ACC112 (cell line): ENCODE measurements at regions not wholly inside any gene's neighbourhood (a gene's known extent, or its start where the extent isn't known, plus 50 kb on each side); places are given as distances from the start of the nearest gene placed in this dataset.
"Not testable (repeated sequence)": the region's sequence is repeated elsewhere in the genome, so short reads cannot be mapped to it uniquely, and the experiment has no call there.

ENCODE experiments used
- H2AFZ ChIP-seq: fragments of 200-600 bp; sonication (generic); one replicate; pipeline ENCODE4 v1.6.0; 2017; ENCODE audit warnings: antibody characterized with exemption, low read length; ENCODE audit not compliant: unreplicated experiment
- H3K27ac ChIP-seq: fragments of 200-600 bp; sonication (generic); 2 replicates; pipeline ENCODE4 v1.5.1; 2014; ENCODE audit warnings: low read depth, mild to moderate bottlenecking, antibody characterized with exemption, low read length, moderate library complexity
- H3K27me3 ChIP-seq: fragments of 200-600 bp; sonication (generic); 2 replicates; pipeline ENCODE4 v1.6.1; 2014; ENCODE audit warnings: mild to moderate bottlenecking, antibody characterized with exemption, low read length, moderate library complexity, mixed read lengths; ENCODE audit not compliant: insufficient read depth
- H3K36me3 ChIP-seq: fragments of 200-600 bp; sonication (generic); 2 replicates; pipeline ENCODE4 v1.6.1; 2016; ENCODE audit warnings: mild to moderate bottlenecking, antibody characterized with exemption, low read length, moderate library complexity, mixed read lengths; ENCODE audit not compliant: insufficient read depth
- H3K4me1 ChIP-seq: fragments of 200-600 bp; sonication (generic); one replicate; pipeline ENCODE4 v1.6.1; 2016; ENCODE audit warnings: low read length, mixed read lengths; ENCODE audit not compliant: insufficient read depth, unreplicated experiment, control insufficient read depth
- H3K4me3 ChIP-seq: fragments of 200-600 bp; sonication (generic); 2 replicates; pipeline ENCODE4 v1.5.1; 2014; ENCODE audit warnings: mild to moderate bottlenecking, low read depth, low read length
- H3K79me2 ChIP-seq: fragments of 200-600 bp; sonication (generic); one replicate; pipeline ENCODE4 v1.6.0; 2016; ENCODE audit warnings: low read length; ENCODE audit not compliant: control insufficient read depth, unreplicated experiment, insufficient read depth

- H3K4me1 ChIP-seq: no peaks in the 10 kb centered on the region
- no peaks in the 10 kb centered on the region for H3K79me2 ChIP-seq
- no peak overlapping the region for H3K4me3 ChIP-seq
- H3K36me3 ChIP-seq: no peaks in the 10 kb centered on the region
- H3K27ac ChIP-seq: no peak overlapping the region
- H3K27me3 ChIP-seq: no peaks in the 10 kb centered on the region
- no peak overlapping the region for H2AFZ ChIP-seq
These were observed 392.1 kb downstream of the PTH2R start for GRCh38 chr2:208798698-208799097.

DNA sequence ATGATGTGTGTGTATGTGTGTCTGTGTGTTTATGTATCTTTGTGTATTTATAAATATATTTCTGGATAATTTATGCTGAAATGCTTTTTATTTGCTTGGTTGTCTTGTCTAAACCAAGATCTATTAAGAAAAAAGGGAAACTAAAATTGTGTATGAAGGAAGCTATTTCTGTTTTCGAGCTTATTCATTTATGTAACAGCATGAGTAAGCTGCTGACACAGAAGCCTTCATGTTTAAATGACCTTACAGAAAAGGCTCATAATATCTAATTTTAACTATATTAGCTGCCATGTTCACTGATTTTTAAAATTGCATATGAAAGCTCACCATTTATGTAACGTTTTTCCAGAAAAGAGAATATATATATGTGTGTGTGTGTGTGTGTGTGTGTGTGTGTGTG is 392.8 kb downstream of the PTH2R start:
- Histone ChIP-seq H3K27me3 (no peaks in the 10 kb centered on the region), H2AFZ (no peak overlapping the region), H3K36me3 (no peaks in the 10 kb centered on the region), H3K4me1 (no peaks in the 10 kb centered on the region), H3K27ac (no peak overlapping the region), H3K4me3 (no peak overlapping the region), H3K79me2 (no peaks in the 10 kb centered on the region)

GRCh38 chr2:208800887-208801286 is 394.3 kb downstream of the PTH2R start:
- not testable (repeated sequence) for H3K27me3 ChIP-seq, H2AFZ ChIP-seq, H3K79me2 ChIP-seq, H3K4me1 ChIP-seq, H3K4me3 ChIP-seq, H3K36me3 ChIP-seq, H3K27ac ChIP-seq

DNA sequence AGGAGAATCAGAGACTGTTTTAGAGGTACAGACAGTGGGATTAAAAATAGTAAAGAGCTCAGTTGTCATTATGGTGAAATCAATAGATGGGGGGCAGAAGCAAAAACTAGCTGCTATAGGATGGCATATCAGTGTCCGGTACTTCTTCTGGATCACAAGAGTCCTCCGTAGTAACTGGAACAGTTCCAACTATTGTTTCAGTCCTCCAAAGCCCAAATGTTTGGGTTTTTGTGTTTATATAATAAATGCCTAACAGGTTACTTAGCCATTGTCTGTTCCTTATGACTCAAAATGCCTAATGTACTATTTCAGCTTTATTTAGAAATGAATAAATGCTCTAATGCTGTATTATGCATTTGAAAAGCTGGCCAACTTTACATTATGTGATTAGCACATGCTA is 401.2 kb downstream of the PTH2R start:
- H3K27me3 ChIP-seq: no peaks in the 10 kb centered on the region
- no peaks in the 10 kb centered on the region for H3K4me1 ChIP-seq
- H3K4me3 ChIP-seq: no peak overlapping the region
- H3K36me3 ChIP-seq: no peaks in the 10 kb centered on the region
- H3K79me2 ChIP-seq: no peaks in the 10 kb centered on the region
- H2AFZ ChIP-seq: no peak overlapping the region
- H3K27ac ChIP-seq: no peak overlapping the region

- H2AFZ ChIP-seq, H3K27me3 ChIP-seq, H3K79me2 ChIP-seq, H3K36me3 ChIP-seq, H3K4me1 ChIP-seq, H3K27ac ChIP-seq, H3K4me3 ChIP-seq: not testable (repeated sequence)
These were observed 405.3 kb downstream of the PTH2R start for GRCh38 chr2:208811885-208812284.

- Histone ChIP-seq H3K27me3 (no peaks in the 10 kb centered on the region), H3K4me3 (no peak overlapping the region), H2AFZ (no peak overlapping the region)
These were observed 412.6 kb downstream of the PTH2R start for GRCh38 chr2:208819190-208819589.

DNA sequence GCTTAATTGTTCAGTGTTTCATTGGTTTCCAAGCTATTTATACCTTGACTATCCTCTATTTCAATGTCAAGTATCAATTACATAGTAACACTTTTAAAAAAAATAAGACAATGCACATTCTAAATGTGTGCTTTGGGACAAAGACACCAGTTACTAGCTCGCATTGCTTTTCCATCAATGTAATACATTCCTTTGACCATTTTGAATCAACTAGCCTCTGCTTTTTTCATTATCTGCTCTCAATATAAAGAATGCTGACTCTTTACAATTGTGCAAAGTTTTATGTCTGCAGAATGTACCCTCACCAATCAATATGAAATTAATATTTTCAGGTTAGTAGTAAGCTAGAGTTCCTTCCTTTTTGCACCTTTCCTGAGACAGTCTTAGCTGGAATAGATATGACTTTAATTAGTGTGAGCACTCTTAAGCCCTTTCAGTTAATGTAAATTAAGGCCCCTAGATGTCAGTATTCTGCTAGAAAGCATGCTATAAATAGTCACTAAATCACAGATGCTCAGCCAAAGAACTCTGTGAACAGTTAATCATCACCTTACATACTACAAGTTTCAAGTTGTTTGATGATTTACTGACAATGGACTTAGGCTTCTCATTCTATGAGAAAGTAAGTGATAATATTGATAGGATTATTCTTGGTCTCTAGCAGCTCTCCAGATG is 413.6 kb downstream of the PTH2R start:
- H3K4me1 ChIP-seq: no peaks in the 10 kb centered on the region
- no peaks in the 10 kb centered on the region for H3K79me2 ChIP-seq
- H3K4me3 ChIP-seq: no peak overlapping the region
- H3K36me3 ChIP-seq: no peaks in the 10 kb centered on the region
- H3K27me3 ChIP-seq: no peaks in the 10 kb centered on the region
- no peak overlapping the region for H2AFZ ChIP-seq
- no peak overlapping the region for H3K27ac ChIP-seq

More at GRCh38 chr2:208819190-208819589, 412.6 kb downstream of the PTH2R start:
- Histone ChIP-seq H3K27ac (no peak overlapping the region), H3K36me3 (no peaks in the 10 kb centered on the region), H3K4me1 (no peaks in the 10 kb centered on the region), H3K79me2 (no peaks in the 10 kb centered on the region)

DNA sequence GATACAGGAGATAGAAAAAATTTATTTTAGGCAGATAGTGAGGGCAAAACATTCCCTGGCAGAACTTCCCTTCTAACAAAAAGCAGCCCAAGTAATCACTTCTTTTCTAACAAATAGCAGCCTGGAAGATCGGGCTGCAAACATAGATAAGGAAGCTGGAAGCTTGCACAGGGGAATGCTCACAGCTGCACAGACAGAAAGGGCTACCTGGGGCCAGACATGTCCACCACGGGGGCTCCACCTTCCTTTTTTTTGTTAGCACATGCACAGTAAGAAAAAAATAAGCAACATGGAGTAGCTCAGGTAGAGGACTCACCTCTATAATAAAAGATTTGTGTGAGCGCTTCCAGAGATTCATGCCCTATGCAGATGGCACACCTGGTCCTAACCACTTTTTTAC is 420.5 kb downstream of the PTH2R start:
- H3K36me3 ChIP-seq: no peaks in the 10 kb centered on the region
- H3K27ac ChIP-seq: no peak overlapping the region
- H3K27me3 ChIP-seq: no peaks in the 10 kb centered on the region; the same call in 1 of the 2 replicates
- no peaks in the 10 kb centered on the region for H3K4me1 ChIP-seq
- H2AFZ ChIP-seq: no peak overlapping the region
- no peaks in the 10 kb centered on the region for H3K79me2 ChIP-seq
- H3K4me3 ChIP-seq: no peak overlapping the region

GRCh38 chr2:208827549-208828221 is 421.1 kb downstream of the PTH2R start:
- H2AFZ ChIP-seq: no peak overlapping the region
- H3K36me3 ChIP-seq: no peaks in the 10 kb centered on the region
- H3K4me3 ChIP-seq: no peak overlapping the region
- no peaks in the 10 kb centered on the region for H3K79me2 ChIP-seq
- no peak overlapping the region for H3K27ac ChIP-seq
- H3K4me1 ChIP-seq: no peaks in the 10 kb centered on the region
- H3K27me3 ChIP-seq: no peaks in the 10 kb centered on the region; the same call in 1 of the 2 replicates

GRCh38 chr2:208830203-208830602 is 423.6 kb downstream of the PTH2R start:
- H3K36me3 ChIP-seq: no peaks in the 10 kb centered on the region
- H3K4me3 ChIP-seq: no peak overlapping the region
- H2AFZ ChIP-seq: no peak overlapping the region
- H3K27ac ChIP-seq: no peak overlapping the region
- H3K27me3 ChIP-seq: no peaks in the 10 kb centered on the region; the same call in 1 of the 2 replicates
- H3K4me1 ChIP-seq: no peaks in the 10 kb centered on the region
- no peaks in the 10 kb centered on the region for H3K79me2 ChIP-seq

- no peaks in the 10 kb centered on the region for H3K36me3 ChIP-seq
- no peak overlapping the region for H3K4me3 ChIP-seq
- H2AFZ ChIP-seq: no peak overlapping the region
- no peak overlapping the region for H3K27ac ChIP-seq
- no peaks in the 10 kb centered on the region for H3K4me1 ChIP-seq
- no peaks in the 10 kb centered on the region for H3K27me3 ChIP-seq
- no peaks in the 10 kb centered on the region for H3K79me2 ChIP-seq
These were observed 441.1 kb downstream of the PTH2R start for GRCh38 chr2:208847651-208848050.
